Stimulated activated CD4-positive, alpha-beta T cell treated with anti-CD3 and anti-CD28 coated beads, Interleukin-12 subunit alpha, Interleukin-12 subunit beta, amount 100 ng/mL, for 24 hours (primary cell): ENCODE measurements at regions not wholly inside any gene's neighbourhood (a gene's known extent, or its start where the extent isn't known, plus 50 kb on each side); places are given as distances from the start of the nearest gene placed in this dataset.

Source experiments
- DNase-seq, 2 experiments: peaks; one replicate each; pipeline ENCODE4 v3.0.0-alpha.2; 2020; ENCODE audit warnings: low read depth in 2 of 2

- no peak for DNase-seq
Observed at GRCh38 chr16:8271344-8271743, 319.0 kb downstream of the TMEM114 start.

- no peak for DNase-seq
Observed at GRCh38 chr16:8262299-8262698, 328.0 kb downstream of the TMEM114 start.

- DNase-seq: no peak
Observed at GRCh38 chr16:8260140-8260539, 330.2 kb downstream of the TMEM114 start.

GRCh38 chr16:8258523-8258922, 331.8 kb downstream of the TMEM114 start:
- DNase-seq: no peak

- no peak for DNase-seq
Observed at GRCh38 chr16:8257561-8257960, 332.8 kb downstream of the TMEM114 start.

- no peak for DNase-seq
Observed at GRCh38 chr16:8254405-8254804, 335.9 kb downstream of the TMEM114 start.

- DNase-seq: no peak
Observed at GRCh38 chr16:8253718-8254117, 336.6 kb downstream of the TMEM114 start.

- DNase-seq: no peak
Observed at GRCh38 chr16:8251727-8252126, 338.6 kb downstream of the TMEM114 start.

- DNase-seq: no peak
Observed at GRCh38 chr16:8251298-8251697, 339.0 kb downstream of the TMEM114 start.

- no peak for DNase-seq
Observed at GRCh38 chr16:8247993-8248392, 342.3 kb downstream of the TMEM114 start.

GRCh38 chr16:8243981-8244380, 346.3 kb downstream of the TMEM114 start:
- no peak for DNase-seq

GRCh38 chr16:8241408-8241807, 348.9 kb downstream of the TMEM114 start:
- DNase-seq: no peak

GRCh38 chr16:8239443-8239842, 350.9 kb downstream of the TMEM114 start:
- no peak for DNase-seq

- DNase-seq: no peak
Observed at GRCh38 chr16:8237452-8237851, 352.9 kb downstream of the TMEM114 start.

- no peak for DNase-seq
Observed at GRCh38 chr16:8236816-8237215, 353.5 kb downstream of the TMEM114 start.

- no peak for DNase-seq
Observed at GRCh38 chr16:8230497-8230896, 359.8 kb downstream of the TMEM114 start.

GRCh38 chr16:8229011-8229520, 361.2 kb downstream of the TMEM114 start:
- DNase-seq: no peak

GRCh38 chr16:8217201-8217600, 373.1 kb downstream of the TMEM114 start:
- no peak for DNase-seq

- DNase-seq: no peak
Observed at GRCh38 chr16:8204769-8205168, 385.5 kb downstream of the TMEM114 start.

GRCh38 chr16:8204096-8204495, 386.2 kb downstream of the TMEM114 start:
- no peak for DNase-seq

- DNase-seq: no peak
Observed at GRCh38 chr16:8203101-8203500, 387.2 kb downstream of the TMEM114 start.

- no peak for DNase-seq
Observed at GRCh38 chr16:8200839-8201238, 389.5 kb downstream of the TMEM114 start.

- no peak for DNase-seq
Observed at GRCh38 chr16:8199390-8199789, 390.9 kb downstream of the TMEM114 start.

- no peak for DNase-seq
Observed at GRCh38 chr16:8194794-8195193, 395.5 kb downstream of the TMEM114 start.

- no peak for DNase-seq
Observed at GRCh38 chr16:8188841-8189240, 401.5 kb downstream of the TMEM114 start.
